Activated CD4-positive, alpha-beta T cell treated with anti-CD3 and anti-CD28 coated beads, Interleukin-2, amount 50 U/mL, for 1 hour (primary cell): ENCODE measurements at regions not wholly inside any gene's neighbourhood (a gene's known extent, or its start where the extent isn't known, plus 50 kb on each side); places are given as distances from the start of the nearest gene placed in this dataset.
"Not testable (repeated sequence)": the region's sequence is repeated elsewhere in the genome, so short reads cannot be mapped to it uniquely, and the experiment has no call there.

ENCODE experiments used
- DNase-seq: peaks from one replicate; pipeline ENCODE4 v3.0.0-alpha.2; 2020

DNA sequence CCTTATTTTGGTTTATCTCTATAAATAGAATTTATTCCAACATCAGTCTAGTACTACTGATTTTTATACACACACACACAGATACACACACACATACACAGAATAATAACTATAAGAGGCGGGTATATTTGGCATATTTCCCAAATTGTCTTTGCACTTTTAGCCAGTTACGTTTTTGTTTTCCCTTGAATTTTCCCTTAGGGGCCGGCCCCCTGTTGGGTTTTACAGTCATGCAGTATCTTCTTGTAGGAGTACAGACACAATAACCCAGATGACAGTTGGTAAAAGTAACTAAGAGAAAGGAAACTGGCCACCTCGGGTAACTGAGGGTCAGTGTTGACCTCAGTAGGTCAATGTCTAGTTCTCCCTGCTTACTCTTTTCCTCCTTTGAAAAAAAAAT, 50.9 kb downstream of the DISP1 start:
- DNase-seq, result no peak

DNA sequence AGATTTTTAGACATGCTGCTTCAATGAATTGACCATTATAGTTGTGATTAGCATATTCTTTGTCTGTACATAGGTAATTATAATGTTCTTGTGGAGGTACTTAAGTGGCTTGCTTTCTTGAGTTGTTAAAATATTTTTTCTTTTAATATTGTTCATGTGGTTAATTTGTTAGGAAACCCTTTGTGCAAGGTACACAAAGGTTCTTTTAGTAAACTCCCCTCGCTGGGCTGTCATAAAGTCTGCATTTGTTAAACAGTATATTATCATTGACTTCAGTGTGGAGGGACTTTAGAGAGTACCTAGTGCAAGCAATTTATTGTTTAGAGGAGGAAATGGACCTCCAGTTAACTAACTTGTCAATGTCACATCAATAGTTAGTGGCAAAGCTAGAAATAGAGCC, 52.5 kb downstream of the DISP1 start:
- no peak for DNase-seq

DNA sequence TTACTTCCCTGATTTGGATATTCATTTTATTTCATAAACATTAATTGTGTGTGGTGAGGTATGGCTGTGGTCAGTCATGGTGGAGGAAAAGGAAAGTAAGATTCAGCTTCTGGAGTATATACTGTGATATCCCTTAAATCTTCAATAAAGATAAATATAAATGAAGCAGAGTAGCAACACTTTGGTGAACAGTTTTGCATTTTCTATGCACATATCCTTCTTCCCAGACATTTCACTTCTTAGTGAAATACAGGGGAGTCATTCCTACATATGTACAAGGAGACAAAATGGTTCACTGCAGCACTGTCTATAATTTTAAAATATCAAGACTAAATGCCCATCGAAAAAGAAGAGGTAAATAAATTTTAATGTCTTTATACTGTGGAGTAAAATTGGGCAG, 61.3 kb downstream of the DISP1 start:
- DNase-seq, result no peak

DNA sequence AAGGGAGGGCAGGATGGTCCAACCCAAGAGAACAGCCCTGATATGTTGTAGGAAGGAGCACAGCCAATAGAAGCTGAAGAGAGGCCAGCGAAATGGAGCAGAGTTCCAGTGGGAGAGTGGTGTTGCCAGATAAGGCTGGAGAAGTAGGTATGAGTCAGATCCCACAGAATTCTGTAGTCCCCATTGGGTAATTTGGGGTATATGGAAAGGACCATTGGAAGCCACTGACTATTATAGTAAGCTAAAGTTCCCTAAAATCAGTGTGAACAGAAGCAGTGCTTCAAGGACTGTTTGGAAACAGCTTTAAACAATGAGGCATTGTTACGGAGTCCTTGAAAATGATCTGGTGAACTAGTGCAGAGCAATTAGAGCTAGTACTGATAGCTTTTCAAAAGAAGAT, 63.0 kb downstream of the DISP1 start:
- DNase-seq, result no peak

DNA sequence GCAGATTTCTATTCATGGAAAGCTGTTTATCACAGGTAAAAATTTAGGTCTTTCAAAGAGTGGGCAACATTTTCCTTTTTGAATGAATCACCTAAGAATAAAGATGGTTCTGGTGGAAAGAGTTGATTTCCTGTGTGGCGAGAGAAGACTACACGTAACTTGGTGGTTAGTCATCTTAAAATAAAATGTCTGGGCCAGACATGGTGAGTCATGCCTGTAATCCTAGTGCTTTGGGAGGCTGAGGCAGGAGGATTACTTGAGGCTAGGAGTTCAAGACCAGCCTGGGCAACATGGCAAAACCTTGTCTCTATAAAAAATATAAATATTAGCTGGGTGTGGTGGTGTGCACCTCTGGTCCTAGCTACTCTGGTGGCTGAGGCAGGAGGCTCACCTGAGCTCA, 65.7 kb downstream of the DISP1 start:
- no peak for DNase-seq

DNA sequence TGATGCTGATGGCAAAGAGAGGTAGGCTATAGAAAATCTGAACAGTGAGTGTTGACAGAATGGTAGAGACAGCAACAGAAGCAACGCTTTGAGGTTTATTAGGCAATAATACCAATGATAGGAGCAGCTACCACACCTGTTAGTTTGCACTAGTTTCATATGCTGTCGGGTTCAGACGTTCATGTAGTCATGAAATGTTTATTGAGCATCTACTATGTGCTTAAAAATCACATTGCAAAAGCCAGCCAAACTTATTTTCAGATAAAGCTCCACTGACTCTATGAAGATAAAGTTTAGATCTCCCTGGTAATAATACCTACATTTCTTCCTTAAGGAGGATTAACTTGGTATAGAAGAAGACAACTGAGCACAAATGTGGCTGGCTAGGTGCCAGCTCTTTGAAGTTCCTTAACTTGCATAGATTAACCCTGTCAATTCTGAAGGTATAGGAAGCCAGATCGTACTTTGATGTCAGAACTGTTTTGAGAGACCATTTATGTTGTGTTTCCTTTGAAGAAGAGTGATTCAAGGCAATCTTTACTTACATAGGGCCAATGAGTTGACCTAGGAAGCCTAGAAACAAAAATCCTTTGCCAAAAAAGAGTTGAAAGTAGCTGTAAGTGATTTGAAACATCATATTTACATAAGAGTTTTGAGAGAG, 71.5 kb downstream of the DISP1 start:
- DNase-seq, result no peak

DNA sequence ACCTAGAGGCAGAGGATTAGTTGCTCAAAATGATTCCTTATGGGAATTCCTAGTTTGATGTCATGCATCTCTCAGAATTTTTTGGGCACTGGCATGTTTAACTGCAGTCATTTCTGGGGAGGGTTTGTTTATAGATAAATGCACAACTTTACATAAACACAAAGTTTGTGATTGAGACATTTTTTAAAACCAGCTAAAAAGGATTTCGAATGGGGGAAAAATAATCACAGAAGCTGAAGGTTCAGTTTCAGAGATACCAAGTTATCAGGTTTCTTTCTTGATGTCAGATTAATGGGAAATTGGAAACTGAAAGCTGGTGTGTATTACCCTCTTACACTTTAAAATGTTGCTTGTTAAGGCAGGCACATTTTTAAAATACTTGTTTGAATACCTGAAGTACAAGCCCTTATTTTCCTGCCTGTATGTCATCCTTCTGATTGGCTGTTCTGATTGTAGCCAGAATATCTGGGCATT, 72.1 kb downstream of the DISP1 start:
- DNase-seq, result no peak

DNA sequence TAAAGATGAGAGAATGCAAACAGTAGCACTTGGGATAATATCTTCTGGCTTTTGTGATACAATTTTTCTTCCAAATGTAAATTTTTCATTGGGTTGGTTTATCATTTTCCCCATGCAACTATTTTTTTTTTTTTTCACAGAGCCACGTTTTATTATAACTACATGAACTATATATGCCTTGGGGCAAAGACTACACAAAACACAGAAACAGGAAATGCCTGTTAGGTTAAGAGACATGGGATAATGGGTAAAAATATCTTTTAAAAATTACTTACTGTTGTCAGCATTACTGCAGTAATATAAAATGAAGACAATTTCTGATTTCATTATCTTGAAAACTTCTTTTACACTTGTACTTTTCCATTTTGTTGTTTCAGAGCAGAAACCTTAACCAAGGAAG, 74.6 kb downstream of the DISP1 start:
- no peak for DNase-seq

DNA sequence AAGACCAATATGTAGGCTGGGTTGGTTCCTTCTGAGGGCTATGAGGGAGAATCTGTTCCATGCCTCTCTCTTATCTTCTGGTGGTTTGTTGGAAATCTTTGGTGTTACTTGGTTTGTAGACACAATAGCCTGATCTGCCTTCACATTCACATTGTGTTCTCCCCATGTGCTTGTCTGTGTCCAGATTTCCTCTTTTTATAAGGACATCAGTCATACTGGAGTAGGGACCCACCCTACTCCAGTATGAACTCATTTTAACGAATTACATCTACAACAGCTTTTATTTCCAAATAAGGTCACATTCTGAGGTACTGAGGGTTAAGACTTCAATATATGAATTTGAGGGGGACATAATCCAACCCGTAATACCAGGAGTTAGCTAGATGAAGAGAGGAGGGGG, 75.9 kb downstream of the DISP1 start:
- no peak for DNase-seq

DNA sequence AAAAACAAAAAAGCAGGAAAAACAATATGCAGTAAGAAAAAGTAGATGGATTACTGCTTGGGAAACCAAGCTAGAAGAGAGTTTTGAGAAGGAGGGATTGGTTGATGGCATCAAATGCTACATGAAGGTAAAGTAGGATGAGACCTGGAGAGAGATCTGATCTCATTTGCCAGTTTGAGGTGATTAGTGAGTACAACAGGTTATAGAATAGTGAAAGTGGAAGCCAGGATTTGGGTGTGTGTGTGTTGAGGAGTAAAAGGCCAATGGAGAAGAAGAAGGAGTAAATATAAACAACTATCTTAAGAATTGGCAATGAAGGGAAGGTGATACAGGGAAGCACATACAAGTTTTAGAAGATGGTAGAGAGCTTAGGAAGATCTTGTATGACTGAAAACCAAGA, 76.7 kb downstream of the DISP1 start:
- no peak for DNase-seq

DNA sequence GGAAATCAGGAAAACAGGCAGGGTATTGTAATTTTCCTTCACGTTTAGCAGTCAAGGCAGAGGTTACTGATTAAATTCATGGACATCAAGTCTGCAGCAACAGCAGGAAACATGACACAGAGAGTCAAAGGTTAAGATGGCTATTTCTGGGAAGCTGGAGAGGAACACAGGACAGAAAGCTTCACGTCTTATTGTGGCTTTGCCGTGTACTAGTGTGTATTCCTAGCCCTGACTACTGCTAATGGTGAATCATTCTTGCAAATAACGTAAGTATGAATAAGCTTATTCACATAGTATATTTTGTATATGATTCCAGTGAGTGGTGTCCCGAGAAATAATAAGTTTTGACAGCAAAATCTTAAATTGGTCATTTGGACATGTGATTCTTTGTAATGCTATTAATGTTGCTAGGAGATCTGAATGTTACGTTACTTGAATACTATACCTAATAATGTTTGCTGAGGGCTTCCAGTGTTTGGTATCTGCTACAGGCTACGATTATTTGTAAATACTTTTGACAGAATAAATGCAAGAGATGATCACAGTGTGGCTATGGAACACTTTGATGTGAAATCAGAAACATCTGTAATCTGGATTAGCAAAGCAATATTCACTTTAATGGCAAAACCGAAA, 77.4 kb downstream of the DISP1 start:
- DNase-seq, result no peak

DNA sequence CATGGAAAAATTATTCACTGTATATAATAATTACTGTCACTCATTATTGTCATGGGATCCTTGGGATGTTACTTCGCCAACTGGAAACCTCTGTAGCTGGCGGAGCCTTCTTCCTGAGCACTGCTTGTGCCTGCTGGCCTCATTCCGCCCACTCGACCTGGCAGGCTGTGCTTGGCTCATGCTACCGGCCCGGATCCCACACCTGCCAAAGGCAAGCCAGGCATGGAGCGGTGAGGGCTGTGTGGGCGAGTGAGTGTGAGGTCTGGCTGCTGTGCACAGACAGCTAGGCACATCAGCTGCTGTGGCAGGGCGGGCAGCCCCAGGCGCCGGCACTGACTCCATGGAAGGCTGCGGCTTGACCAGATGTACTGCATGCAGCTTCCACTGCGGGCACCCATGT, 78.4 kb downstream of the DISP1 start:
- DNase-seq, result peak; percentile 12

DNA sequence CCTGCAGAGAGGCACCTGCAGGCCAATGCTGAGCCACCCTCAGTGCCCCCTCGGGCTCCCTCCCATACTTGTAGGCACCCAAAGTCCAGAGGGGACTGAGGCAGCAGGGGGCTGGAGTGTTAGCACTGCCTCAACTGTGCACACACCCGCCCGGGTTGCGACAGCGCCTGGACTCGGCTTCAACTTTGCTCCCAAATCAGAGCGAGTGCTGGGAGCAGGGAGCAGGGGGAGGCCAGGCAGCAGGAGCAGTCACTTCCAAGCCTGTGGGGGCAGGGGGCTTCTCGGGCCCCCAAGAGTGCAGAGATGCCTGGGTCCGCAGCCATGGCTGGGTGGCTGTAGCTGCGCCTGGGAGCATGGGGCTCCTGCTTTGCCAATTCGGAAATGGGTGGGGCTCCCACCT, 79.5 kb downstream of the DISP1 start:
- no peak for DNase-seq

DNA sequence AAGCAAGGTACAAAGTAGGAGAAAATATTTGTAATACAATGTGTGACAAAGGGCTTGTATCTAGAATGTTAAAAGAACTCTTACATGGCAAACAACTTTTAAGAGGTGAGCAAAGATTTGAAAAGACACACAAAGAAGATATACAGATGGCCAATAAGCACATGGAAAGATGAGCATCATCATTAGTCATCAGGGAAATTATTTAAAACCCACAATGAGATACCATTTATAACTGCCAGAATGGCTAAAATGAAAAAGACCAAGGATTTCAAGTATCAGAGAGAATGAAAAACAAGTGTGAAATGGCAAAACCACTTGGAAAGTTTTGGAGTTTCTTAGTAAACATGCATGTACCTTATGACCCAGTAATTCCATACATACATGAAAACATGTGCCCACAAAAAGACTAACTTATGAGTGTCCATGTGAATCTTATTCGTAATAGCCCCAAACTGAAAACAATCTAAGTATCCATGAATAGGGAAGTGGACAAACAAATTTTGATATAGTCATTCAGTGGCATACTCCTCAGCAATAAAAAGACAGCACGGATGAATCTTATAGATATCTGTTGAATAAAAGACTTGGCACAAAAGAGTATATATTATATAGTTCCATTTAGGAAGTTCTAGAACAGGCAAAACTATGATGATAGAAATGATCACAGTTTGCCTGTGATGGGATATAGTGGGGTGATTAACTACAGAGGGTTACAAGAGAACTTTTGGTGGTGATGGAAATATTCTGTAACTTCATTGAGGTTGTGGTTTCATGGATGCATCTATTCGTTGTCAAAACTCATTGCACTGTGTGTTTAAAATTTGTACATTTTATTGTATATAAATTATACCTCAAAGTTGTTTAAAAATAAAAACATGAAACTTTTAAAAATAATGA, 82.0 kb downstream of the DISP1 start:
- no peak for DNase-seq

DNA sequence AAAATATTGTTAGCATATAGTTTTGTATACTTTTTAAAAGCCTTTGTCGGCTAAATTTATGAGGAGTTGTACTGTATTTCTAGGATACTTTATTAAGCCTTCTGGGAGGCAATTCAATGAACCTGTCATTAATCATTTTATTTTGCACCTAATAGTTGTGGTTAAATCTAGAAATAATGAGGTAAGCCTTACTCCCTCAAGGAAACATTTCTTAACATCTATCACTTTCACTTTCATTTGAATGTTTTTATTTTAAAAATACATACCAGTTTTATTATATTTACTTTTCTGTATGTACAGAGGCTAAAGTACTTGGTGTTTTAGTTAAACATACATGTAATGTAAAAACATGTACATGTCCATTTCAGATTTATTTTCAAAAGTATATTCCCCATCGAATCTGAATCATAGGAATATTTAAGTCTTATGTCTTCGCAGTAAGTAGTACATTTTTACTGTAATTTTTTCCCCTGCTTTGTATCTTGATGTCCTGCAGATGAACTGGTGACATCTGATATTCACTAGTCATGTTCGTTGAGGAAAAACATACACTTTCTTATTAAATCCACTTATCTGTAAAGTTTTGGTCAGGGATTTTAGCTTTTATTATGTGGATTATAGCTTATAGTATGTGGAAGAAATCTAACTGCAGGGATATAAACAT, 82.8 kb downstream of the DISP1 start:
- no peak for DNase-seq

DNA sequence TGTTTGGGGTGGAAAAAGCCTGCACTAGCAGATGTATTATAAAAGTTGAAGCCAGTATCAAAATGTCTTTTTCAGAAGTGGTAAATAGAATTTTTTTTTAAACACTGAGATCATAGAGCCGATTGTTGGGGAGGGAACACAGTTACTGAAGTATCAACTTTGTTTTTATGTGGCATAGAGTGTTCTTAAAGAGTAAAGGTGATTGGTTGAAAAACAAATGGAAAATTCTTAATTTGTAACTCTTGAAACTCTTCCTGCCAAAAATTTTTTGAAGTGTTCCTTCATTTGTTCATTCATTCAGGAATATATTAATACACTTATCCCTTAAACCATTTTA, 83.3 kb downstream of the DISP1 start:
- DNase-seq, result no peak

DNA sequence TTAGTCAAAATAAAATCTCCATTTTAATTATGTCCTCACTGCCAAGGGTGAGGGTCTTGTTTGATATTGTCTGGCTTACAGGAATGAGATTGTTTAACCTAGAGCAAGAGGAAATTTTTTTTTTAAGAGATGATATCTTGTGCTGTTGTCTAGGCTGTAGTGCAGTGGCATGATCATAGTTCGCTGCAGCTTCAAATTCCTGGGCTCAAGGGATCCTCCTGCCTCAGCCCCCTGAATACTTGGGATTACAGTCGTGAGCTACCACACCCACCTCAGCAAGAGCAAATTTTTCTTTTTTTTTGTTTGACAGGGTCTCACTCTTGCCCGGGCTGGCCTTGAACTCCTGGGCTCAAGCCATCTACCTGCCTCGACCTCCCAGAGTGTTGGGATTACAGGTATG, 84.6 kb downstream of the DISP1 start:
- DNase-seq, result no peak

DNA sequence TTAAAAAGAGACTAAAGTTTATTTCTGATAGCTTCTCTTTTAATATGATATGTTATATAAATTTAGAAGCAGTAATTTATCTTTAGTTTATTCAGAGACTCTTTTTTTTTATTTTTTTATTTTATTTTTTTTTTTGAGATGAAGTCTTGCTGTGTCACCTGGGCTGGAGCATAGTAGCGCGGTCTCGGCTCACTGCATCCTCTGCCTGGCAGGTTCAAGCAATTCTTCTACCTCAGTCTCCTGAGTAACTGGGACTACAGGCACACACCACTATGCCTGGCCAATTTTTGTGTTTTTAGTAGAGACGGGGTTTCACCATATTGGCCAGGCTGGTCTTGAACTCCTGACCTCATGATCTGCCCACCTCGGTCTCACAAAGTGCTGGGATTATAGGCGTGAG, 89.6 kb downstream of the DISP1 start:
- DNase-seq, result no peak

DNA sequence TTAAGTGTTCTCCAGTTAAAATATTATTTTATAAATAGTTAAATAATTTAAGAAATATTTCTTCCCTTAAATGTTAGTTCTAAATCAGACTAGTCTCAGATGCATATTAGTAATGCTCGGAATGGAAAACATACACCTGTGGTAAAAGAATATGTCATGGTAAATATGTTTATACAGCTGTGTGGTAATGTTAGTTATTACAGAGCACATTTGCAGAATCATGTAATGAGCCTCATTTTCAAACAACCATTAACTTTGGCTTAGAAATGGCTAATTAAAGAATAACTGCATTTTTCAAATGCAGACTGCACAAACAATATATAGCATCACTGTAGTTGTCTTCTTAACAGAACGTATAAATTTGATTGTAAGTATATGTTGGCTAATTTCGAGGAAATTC, 90.3 kb downstream of the DISP1 start:
- DNase-seq, result no peak

DNA sequence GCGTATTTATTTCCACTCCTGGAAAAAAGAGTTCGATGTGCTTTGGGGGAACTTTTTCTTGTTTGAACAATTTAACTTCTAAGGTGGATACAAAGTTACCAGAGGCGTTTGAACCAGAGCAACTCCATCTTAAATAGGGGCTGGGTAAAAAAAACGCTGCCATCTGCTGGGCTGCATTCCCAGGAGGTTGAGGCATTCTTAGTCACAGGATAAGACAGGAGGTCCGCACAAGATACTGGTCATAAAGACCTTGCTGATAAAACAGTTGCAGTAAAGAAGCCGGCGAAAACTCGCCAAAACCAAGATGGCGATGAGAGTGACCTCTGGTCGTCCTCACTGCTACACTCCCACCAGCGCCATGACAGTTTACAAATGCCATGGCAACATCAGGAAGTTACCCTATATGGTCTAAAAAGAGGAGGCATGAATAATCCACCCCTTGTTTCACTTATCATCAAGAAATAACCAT, 91.5 kb downstream of the DISP1 start:
- DNase-seq, result not testable (repeated sequence)

DNA sequence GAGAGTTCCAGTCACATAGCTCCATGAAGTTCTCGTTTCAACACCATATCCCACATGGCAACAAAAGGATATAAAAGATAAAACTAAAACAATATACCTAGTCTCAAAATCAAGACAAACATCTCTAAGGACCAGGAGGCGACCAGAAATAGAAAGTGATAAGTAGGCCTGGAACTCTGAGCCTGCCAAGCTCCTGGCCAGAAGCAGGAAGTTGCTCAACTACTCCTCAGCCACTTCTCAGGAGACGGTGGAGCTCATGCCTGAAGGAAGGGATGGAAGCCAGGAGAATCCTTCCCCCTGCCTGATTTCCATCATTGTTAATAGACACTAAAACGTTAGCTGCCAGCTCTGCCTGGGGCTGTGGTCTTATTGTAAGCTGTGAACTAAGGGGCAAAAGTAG, 94.7 kb downstream of the DISP1 start:
- no peak for DNase-seq

DNA sequence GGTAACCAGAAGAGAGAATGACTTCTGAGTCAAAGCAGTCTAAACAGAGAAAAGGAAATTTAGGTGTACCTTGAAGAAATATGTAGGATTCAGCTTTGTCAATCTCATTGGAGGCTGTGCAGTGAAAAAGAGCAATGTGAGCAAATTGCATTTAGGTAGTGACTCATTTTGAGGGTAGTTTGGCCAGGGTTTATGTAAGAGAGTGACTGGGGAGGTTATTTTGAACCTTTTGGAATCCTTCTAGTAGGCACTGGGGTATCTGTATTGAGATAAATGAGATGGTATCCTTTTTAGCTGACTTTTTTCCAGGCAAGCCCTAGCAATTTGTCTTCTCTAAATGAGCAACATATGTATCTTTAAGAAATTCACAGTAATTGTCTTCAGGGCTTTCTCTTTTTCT, 95.9 kb downstream of the DISP1 start:
- no peak for DNase-seq

DNA sequence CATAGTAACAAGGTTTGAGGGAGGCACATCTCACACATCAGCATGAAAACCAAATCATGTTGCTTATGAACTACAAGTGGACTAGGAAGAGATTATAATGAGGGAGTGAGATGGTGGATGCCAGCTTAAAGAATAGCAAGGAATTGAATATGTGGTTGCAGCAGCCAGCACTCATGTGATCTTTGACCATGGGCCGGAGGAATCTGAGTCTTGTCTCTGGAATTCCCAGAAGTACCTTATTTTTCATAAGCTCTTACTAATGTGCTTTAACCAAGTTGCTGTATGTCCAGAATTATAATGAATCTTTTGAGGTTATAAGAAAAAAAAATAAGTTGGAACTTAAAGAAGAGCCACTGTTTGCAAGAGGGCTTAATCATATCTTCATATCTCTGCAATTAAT, 97.0 kb downstream of the DISP1 start:
- no peak for DNase-seq

DNA sequence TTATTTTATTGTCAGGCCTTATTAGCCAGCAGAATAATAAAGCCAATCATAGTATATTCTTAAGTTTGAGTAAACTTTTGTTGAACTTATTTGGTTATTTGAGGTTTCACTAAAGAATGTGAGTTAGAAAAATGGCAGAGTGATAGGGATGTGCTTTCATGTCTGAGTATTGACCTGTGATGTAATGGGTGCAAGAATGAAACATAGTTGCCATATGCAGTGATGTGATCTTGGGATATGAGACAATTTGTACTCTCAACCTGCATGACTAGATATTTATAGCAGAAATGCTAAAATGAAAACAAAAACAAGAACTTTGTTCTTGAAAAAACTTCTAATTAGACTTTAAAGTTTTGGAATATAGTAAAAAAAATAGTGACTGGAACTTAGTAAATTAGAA, 97.9 kb downstream of the DISP1 start:
- DNase-seq, result no peak
